ENCODE measurements at regions not wholly inside any gene's neighbourhood (a gene's known extent, or its start where the extent isn't known, plus 50 kb on each side); places are given as distances from the start of the nearest gene placed in this dataset.
"Not testable (repeated sequence)": the region's sequence is repeated elsewhere in the genome, so short reads cannot be mapped to it uniquely, and the experiment has no call there.

DNA sequence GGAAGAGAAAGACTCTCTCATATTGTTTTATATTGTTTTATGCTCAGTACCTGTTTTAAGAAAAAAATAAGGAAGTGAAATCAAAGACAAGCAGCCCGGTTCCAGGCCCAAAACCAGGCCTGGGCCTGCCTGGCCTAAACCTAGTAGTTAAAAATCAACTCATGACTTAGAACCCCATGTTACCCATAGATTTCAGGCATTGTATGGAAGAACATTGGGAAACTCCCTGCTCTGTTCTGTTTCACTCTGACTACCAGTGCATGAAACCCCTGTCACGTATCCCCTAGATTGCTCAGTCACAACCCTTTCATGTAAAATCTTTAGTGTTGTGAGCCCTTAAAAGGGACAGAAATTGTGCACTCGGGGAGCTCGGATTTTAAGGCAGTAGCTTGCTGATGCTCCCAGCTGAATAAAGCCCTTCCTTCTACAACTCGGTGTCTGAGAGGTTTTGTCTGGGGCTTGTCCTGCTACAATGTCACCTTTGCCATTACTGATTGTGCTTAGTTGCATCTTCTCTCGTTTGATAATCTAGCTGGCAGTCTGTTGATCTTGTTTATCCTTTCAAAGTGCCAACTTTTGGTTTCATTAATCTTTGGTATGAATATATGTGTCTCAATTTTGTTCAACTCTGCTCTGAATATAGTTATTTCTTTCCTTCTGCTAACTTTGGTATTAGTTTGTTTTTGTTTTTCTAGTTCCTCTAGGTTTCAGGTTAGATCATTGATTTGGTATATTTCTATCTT is 842.8 kb upstream of the NDST4 start:
- TF ChIP-seq POLR2A, POLR2AphosphoS5 (IDR thresholded peaks at IDR 0.05): not testable (repeated sequence)
- TF ChIP-seq, protein P1, sequence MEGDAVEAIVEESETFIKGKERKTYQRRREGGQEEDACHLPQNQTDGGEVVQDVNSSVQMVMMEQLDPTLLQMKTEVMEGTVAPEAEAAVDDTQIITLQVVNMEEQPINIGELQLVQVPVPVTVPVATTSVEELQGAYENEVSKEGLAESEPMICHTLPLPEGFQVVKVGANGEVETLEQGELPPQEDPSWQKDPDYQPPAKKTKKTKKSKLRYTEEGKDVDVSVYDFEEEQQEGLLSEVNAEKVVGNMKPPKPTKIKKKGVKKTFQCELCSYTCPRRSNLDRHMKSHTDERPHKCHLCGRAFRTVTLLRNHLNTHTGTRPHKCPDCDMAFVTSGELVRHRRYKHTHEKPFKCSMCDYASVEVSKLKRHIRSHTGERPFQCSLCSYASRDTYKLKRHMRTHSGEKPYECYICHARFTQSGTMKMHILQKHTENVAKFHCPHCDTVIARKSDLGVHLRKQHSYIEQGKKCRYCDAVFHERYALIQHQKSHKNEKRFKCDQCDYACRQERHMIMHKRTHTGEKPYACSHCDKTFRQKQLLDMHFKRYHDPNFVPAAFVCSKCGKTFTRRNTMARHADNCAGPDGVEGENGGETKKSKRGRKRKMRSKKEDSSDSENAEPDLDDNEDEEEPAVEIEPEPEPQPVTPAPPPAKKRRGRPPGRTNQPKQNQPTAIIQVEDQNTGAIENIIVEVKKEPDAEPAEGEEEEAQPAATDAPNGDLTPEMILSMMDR (IDR thresholded peaks at IDR 0.05 in 8 of 11, conservative IDR thresholded peaks at IDR 0.05 in 3 of 11), result not testable (repeated sequence)
